Neuronal stem cell (in vitro differentiated cells): ENCODE measurements at regions not wholly inside any gene's neighbourhood (a gene's known extent, or its start where the extent isn't known, plus 50 kb on each side); places are given as distances from the start of the nearest gene placed in this dataset.

Experiments used
- DNase-seq: peaks from one replicate; pipeline ENCODE4 v3.0.0-alpha.2; 2013; ENCODE audit warnings: low spot score
- H2AFZ ChIP-seq: one replicate; pipeline ENCODE4 v1.6.1; 2013; ENCODE audit warnings: mild to moderate bottlenecking, low read length, inconsistent platforms
- H2AK5ac ChIP-seq: 2 replicates; pipeline ENCODE4 v1.6.1; 2013; ENCODE audit warnings: low read depth, mild to moderate bottlenecking, inconsistent platforms, low read length, moderate library complexity, mixed read lengths
- H2BK120ac ChIP-seq: 2 replicates; pipeline ENCODE4 v1.6.1; 2013; ENCODE audit warnings: low read depth, mild to moderate bottlenecking, inconsistent platforms, low read length, moderate library complexity, mixed read lengths
- H2BK12ac ChIP-seq: one replicate; pipeline ENCODE4 v1.6.1; 2013; ENCODE audit warnings: low read length, inconsistent platforms
- H2BK15ac ChIP-seq: 2 replicates; pipeline ENCODE4 v1.6.1; 2013; ENCODE audit warnings: mild to moderate bottlenecking, low read length, inconsistent platforms, mixed read lengths
- H2BK5ac ChIP-seq: one replicate; pipeline ENCODE4 v1.6.1; 2013; ENCODE audit warnings: inconsistent platforms, mild to moderate bottlenecking, low read length, moderate library complexity
- H3K14ac ChIP-seq: one replicate; pipeline ENCODE4 v1.6.1; 2013; ENCODE audit warnings: low read length, inconsistent platforms
- H3K18ac ChIP-seq: 2 replicates; pipeline ENCODE4 v1.6.1; 2013; ENCODE audit warnings: low read length, inconsistent platforms
- H3K23ac ChIP-seq: 2 replicates; pipeline ENCODE4 v1.6.1; 2013; ENCODE audit warnings: low read depth, mild to moderate bottlenecking, mixed read lengths, low read length, inconsistent platforms; ENCODE audit not compliant: poor library complexity
- H3K27ac ChIP-seq: replicated peaks from 3 replicates; pipeline ENCODE4 v1.5.1; 2013; ENCODE audit warnings: low read length, inconsistent platforms
- H3K27me3 ChIP-seq, 3 experiments: 2 replicates each; pipeline ENCODE4 v1.6.1; 2013; ENCODE audit warnings: low read length in 3 of 3, mild to moderate bottlenecking in 2 of 3, inconsistent platforms in 1 of 3, low read depth in 1 of 3, mixed read lengths in 1 of 3, moderate library complexity in 1 of 3; ENCODE audit not compliant: control insufficient read depth in 3 of 3, insufficient read depth in 3 of 3
- H3K36me3 ChIP-seq, 2 donors: replicated peaks in 1 of 2; 2 replicates each; pipeline ENCODE4 v1.6.1; 2013; ENCODE audit warnings: low read length in 2 of 2; ENCODE audit not compliant: control insufficient read depth in 2 of 2, insufficient read depth in 2 of 2
- H3K4ac ChIP-seq: 2 replicates; pipeline ENCODE4 v1.6.1; 2013; ENCODE audit warnings: inconsistent platforms, mild to moderate bottlenecking, low read length, moderate library complexity
- H3K4me1 ChIP-seq, 2 donors: 1 replicate in 1 of 2; 2 replicates in 1 of 2; pipeline ENCODE4 v1.6.1; 2013; ENCODE audit warnings: low read length in 2 of 2, low read depth in 1 of 2; ENCODE audit not compliant: control insufficient read depth in 2 of 2, insufficient read depth in 1 of 2
- H3K4me2 ChIP-seq: one replicate; pipeline ENCODE4 v1.6.1; 2013; ENCODE audit warnings: mild to moderate bottlenecking, low read length, inconsistent platforms; ENCODE audit not compliant: insufficient read depth, poor library complexity, severe bottlenecking
- H3K4me3 ChIP-seq, 2 donors: 2 replicates each; pipeline ENCODE4 v1.5.1; 2013; ENCODE audit warnings: low read length in 2 of 2, mild to moderate bottlenecking in 2 of 2, inconsistent platforms in 1 of 2, moderate library complexity in 1 of 2
- H3K79me1 ChIP-seq: one replicate; pipeline ENCODE4 v1.6.1; 2013; ENCODE audit warnings: low read depth, mild to moderate bottlenecking, inconsistent platforms, low read length, moderate library complexity
- H3K9ac ChIP-seq: one replicate; pipeline ENCODE4 v1.6.1; 2013; ENCODE audit warnings: mild to moderate bottlenecking, low read depth, low read length, inconsistent platforms; ENCODE audit not compliant: poor library complexity
- H3K9me3 ChIP-seq, 2 donors: replicated peaks in 1 of 2; 2 replicates each; pipeline versions ENCODE3 to v1.6.1; 2013; ENCODE audit warnings: low read length in 2 of 2, mild to moderate bottlenecking in 2 of 2, inconsistent platforms in 1 of 2, low read depth in 1 of 2, mixed read lengths in 1 of 2, moderate library complexity in 1 of 2; ENCODE audit not compliant: control insufficient read depth in 2 of 2, insufficient read depth in 1 of 2
- H4K8ac ChIP-seq: one replicate; pipeline ENCODE4 v1.6.1; 2013; ENCODE audit warnings: low read depth, mild to moderate bottlenecking, inconsistent platforms, low read length, moderate library complexity
- H4K91ac ChIP-seq: one replicate; pipeline ENCODE4 v1.6.1; 2013; ENCODE audit warnings: low read length, low read depth, mild to moderate bottlenecking, inconsistent platforms; ENCODE audit not compliant: poor library complexity
- WGBS, 2 donors: extraction: QIAGEN DNeasy Blood & Tissue Kit; methylation state at CpG; one replicate each; pipeline ENCODE4 v1.1.7; 2013; ENCODE audit warnings: missing lambda C conversion rate in 2 of 2, mixed read lengths in 1 of 2; ENCODE audit not compliant: insufficient read length in 2 of 2, insufficient replicate concordance in 1 of 2; ENCODE audit errors: extremely low coverage in 2 of 2; 5-methylcytosine and 5-hydroxymethylcytosine counted together

GRCh38 chr6:139823099-139823807, 448.8 kb upstream of the CITED2 start:
- no peaks in the 10 kb centered on the region for H3K4me1 ChIP-seq
- H3K27me3 ChIP-seq, result no peaks in the 10 kb centered on the region
- H3K14ac ChIP-seq, result no peak overlapping the region
- DNase-seq, result no peak
- H2AK5ac ChIP-seq, result no peak overlapping the region
- H2BK15ac ChIP-seq, result no peak overlapping the region
- WGBS, 2 donors, result no CpG with 5 or more reads among the region's 5 CpGs
- no peak overlapping the region for H4K91ac ChIP-seq
- no peaks in the 10 kb centered on the region for H3K79me1 ChIP-seq
- no peak overlapping the region for H3K4ac ChIP-seq
- no peak overlapping the region for H2AFZ ChIP-seq
- no peak overlapping the region for H3K27ac ChIP-seq
- H3K23ac ChIP-seq, result no peak overlapping the region
- H3K9ac ChIP-seq, result no peak overlapping the region
- H3K36me3 ChIP-seq, result no peaks in the 10 kb centered on the region
- H3K18ac ChIP-seq, result no peak overlapping the region
- H4K8ac ChIP-seq, result no peak overlapping the region
- H3K9me3 ChIP-seq, result no peaks in the 10 kb centered on the region
- H2BK5ac ChIP-seq, result no peak overlapping the region
- no peak overlapping the region for H2BK120ac ChIP-seq
- no peak overlapping the region for H3K4me3 ChIP-seq
- H3K4me2 ChIP-seq, result no peak overlapping the region
- H2BK12ac ChIP-seq, result no peak overlapping the region

GRCh38 chr6:139821676-139822223, 447.3 kb upstream of the CITED2 start:
- no peak overlapping the region for H2BK15ac ChIP-seq
- no peak overlapping the region for H3K23ac ChIP-seq
- no peak overlapping the region for H3K4me2 ChIP-seq
- no peak overlapping the region for H2BK120ac ChIP-seq
- no peak overlapping the region for H3K4ac ChIP-seq
- H2BK5ac ChIP-seq, result no peak overlapping the region
- H4K8ac ChIP-seq, result no peak overlapping the region
- H3K9me3 ChIP-seq, result no peaks in the 10 kb centered on the region
- WGBS, 2 donors, result no CpG with 5 or more reads among the region's 2 CpGs
- no peak overlapping the region for H3K27ac ChIP-seq
- H3K14ac ChIP-seq, result no peak overlapping the region
- no peak for DNase-seq
- no peak overlapping the region for H2AFZ ChIP-seq
- H3K27me3 ChIP-seq, result no peaks in the 10 kb centered on the region
- H2BK12ac ChIP-seq, result no peak overlapping the region
- no peaks in the 10 kb centered on the region for H3K4me1 ChIP-seq
- no peaks in the 10 kb centered on the region for H3K36me3 ChIP-seq
- no peak overlapping the region for H3K18ac ChIP-seq
- no peaks in the 10 kb centered on the region for H3K79me1 ChIP-seq
- H3K4me3 ChIP-seq, result no peak overlapping the region
- H3K9ac ChIP-seq, result no peak overlapping the region
- H4K91ac ChIP-seq, result no peak overlapping the region
- no peak overlapping the region for H2AK5ac ChIP-seq

- no CpG with 5 or more reads among the region's 1 CpG for WGBS, 2 donors
- H4K8ac ChIP-seq, result no peak overlapping the region
- H2BK12ac ChIP-seq, result no peak overlapping the region
- H2AK5ac ChIP-seq, result no peak overlapping the region
- H3K4me2 ChIP-seq, result no peak overlapping the region
- H3K14ac ChIP-seq, result no peak overlapping the region
- H4K91ac ChIP-seq, result no peak overlapping the region
- H2AFZ ChIP-seq, result no peak overlapping the region
- no peak overlapping the region for H2BK120ac ChIP-seq
- H3K4me3 ChIP-seq, result no peak overlapping the region
- H3K4me1 ChIP-seq, result no peaks in the 10 kb centered on the region
- H3K36me3 ChIP-seq, result no peaks in the 10 kb centered on the region
- no peak overlapping the region for H3K4ac ChIP-seq
- H3K27me3 ChIP-seq, result no peaks in the 10 kb centered on the region
- H3K79me1 ChIP-seq, result no peaks in the 10 kb centered on the region
- no peaks in the 10 kb centered on the region for H3K9me3 ChIP-seq
- no peak for DNase-seq
- H2BK15ac ChIP-seq, result no peak overlapping the region
- H2BK5ac ChIP-seq, result no peak overlapping the region
- H3K18ac ChIP-seq, result no peak overlapping the region
- no peak overlapping the region for H3K27ac ChIP-seq
- no peak overlapping the region for H3K23ac ChIP-seq
- no peak overlapping the region for H3K9ac ChIP-seq
These were observed 445.8 kb upstream of the CITED2 start for GRCh38 chr6:139820210-139820609.

GRCh38 chr6:139819776-139820175, 445.3 kb upstream of the CITED2 start:
- H2BK5ac ChIP-seq, result no peak overlapping the region
- no peak overlapping the region for H3K27ac ChIP-seq
- no peak overlapping the region for H2BK12ac ChIP-seq
- no peak overlapping the region for H4K8ac ChIP-seq
- H3K4ac ChIP-seq, result no peak overlapping the region
- no peaks in the 10 kb centered on the region for H3K27me3 ChIP-seq
- no peak overlapping the region for H4K91ac ChIP-seq
- no peak overlapping the region for H3K23ac ChIP-seq
- no peaks in the 10 kb centered on the region for H3K79me1 ChIP-seq
- no peak overlapping the region for H3K18ac ChIP-seq
- no peak overlapping the region for H3K14ac ChIP-seq
- H3K36me3 ChIP-seq, result no peaks in the 10 kb centered on the region
- no peaks in the 10 kb centered on the region for H3K4me1 ChIP-seq
- no CpG with 5 or more reads among the region's 4 CpGs for WGBS, 2 donors
- no peak overlapping the region for H2AFZ ChIP-seq
- no peak overlapping the region for H2BK120ac ChIP-seq
- H2AK5ac ChIP-seq, result no peak overlapping the region
- H3K9ac ChIP-seq, result no peak overlapping the region
- no peaks in the 10 kb centered on the region for H3K9me3 ChIP-seq
- H2BK15ac ChIP-seq, result no peak overlapping the region
- no peak overlapping the region for H3K4me2 ChIP-seq
- no peak overlapping the region for H3K4me3 ChIP-seq
- DNase-seq, result no peak
